ENCODE measurements at regions not wholly inside any gene's neighbourhood (a gene's known extent, or its start where the extent isn't known, plus 50 kb on each side); places are given as distances from the start of the nearest gene placed in this dataset.

DNA sequence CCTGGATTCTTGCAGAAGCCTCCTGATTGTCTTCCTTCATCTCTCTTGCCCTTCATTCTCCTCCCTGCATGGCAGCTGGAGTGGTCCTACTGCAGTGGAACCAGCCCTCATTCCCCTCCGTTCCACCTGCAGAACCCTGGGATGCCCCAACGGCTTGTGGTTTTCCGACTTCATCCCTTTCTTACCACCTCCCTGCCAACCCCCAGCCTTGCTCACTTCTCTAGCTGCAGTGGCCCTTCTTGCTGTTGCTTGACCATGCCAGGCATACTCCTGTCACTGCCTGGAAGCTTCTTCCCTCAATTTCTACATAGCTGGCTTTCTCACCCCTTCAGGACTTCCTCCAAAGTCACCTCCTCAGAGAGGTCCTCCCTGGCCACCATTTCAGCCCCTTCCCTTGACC, 123.3 kb downstream of the BEGAIN start:
- in situ Hi-C loops (cut with MboI; ENCODE audit: low sequenced_read_pairs) = no loop called here

- in situ Hi-C loops (cut with MboI; ENCODE audit: low sequenced_read_pairs) = no loop called here
Measured at GRCh38 chr14:100466111-100466856, 120.9 kb downstream of the BEGAIN start.

DNA sequence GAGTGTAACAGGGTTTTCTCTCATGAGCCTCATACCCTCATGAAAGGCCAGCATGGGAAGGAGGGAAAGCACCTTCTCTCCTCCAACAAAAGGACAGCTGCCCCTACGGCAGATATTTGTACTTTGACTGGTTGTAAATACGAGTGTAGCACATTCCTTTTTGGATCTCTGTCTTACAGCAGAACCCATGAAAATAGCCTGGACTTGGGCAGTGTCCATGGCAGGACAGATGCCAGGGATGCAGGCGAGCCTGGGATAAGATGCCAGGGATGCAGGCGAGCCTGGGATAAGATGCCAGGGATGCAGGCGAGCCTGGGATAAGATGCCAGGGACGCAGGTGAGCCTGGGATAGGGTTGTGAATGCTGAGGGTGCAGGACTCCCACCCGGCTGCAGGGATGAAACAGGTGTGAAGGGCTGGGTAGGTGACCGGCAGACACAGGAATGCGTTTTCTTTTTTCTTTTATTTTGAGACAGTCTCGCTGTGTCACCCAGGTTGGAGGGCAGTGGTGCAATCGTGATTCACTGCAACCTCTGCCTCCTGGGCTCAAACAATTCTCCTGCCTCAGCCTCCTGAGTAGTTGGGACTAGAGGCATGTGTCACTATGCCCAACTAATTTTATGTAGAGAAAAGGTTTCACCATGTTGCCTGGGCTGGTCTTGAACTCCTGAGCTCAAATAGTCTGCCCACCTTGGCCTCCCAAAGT, 120.0 kb downstream of the BEGAIN start:
- in situ Hi-C loops (cut with MboI; ENCODE audit: low sequenced_read_pairs) = no loop called here

DNA sequence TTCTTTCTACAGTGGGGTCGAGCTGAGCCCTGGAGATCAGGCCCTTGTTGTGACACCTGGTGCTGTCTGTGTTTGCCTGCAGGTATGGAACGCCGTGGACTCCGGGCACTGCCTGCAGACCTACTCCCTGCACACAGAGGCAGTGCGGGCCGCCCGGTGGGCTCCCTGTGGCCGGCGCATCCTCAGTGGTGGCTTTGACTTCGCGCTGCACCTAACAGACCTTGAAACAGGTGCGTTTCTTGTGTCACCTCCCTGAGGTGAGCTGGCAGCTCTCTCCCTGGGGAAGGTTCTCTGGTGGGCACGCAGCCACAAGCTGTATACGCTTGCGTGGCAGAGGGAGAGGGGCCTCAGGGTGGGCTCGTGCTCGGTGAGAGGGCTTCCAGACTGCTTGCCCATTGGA, 119.3 kb downstream of the BEGAIN start:
- in situ Hi-C loops (cut with MboI; ENCODE audit: low sequenced_read_pairs) = no loop called here

GRCh38 chr14:100468557-100468956, 118.7 kb downstream of the BEGAIN start:
- in situ Hi-C loops (cut with MboI; ENCODE audit: low sequenced_read_pairs) = no loop called here

DNA sequence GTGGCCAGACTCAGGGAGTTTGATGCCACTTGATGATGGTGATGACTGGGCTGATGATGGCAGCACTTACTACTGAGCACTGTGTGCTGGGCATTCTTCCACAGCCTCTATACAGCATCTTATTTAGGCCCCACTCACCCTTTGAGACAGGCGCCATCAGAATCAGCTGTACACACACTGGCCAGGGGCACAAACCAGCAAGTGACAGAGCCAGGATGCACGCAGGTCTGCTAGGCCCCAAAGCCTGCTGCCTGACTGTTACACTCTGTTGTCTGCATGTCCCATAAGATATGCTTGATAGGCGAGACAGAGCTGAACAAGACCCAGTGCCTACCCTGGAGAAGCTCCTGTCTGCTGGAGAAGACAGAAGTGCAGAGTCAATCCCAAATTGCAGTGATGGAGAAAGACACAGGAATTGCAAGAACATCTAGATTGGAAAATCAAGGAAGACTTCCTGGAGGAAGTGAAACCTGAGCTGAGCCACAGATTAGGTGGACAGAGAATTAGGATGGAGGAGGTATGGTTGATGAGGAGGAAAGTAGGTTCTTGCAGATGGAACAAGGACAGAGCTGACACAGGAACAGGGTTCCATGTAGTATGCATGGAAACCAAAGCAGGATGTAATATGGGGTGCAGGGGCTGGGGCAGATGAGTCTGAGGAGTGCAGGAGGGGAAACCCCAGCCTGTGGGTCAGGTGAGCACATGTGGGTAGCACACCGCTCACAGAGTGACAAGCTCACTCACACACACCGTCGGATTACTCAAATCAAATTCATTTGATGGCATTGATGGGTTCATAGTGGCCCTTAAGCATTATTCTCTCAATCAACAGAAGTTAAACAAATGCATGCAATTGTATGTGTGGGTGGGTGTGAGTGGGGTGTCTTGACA, 117.3 kb downstream of the BEGAIN start:
- in situ Hi-C loops (cut with MboI; ENCODE audit: low sequenced_read_pairs) = no loop called here

DNA sequence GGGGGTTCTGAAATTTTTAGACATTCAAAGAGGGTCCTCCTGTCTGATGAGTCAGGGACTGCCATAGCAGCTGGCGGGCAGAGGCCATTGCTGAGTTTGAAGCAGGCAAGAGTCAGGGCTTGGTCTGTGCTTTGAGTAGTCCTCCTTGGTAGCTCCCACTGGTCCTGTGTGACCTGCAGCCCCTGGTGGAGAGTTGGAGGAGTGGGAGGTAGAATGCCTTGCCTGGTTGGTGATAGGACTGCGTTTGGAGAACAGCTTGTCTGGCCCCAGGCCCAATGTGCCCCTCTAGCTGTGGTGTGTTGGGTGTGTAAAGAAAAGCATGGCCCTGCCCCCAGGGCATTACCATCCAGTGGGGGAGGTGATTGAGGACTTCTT, 116.7 kb downstream of the BEGAIN start:
- in situ Hi-C loops (cut with MboI; ENCODE audit: low sequenced_read_pairs) = no loop called here

- in situ Hi-C loops (cut with MboI; ENCODE audit: low sequenced_read_pairs) = no loop called here
Measured at GRCh38 chr14:100471441-100472093, 115.7 kb downstream of the BEGAIN start.

DNA sequence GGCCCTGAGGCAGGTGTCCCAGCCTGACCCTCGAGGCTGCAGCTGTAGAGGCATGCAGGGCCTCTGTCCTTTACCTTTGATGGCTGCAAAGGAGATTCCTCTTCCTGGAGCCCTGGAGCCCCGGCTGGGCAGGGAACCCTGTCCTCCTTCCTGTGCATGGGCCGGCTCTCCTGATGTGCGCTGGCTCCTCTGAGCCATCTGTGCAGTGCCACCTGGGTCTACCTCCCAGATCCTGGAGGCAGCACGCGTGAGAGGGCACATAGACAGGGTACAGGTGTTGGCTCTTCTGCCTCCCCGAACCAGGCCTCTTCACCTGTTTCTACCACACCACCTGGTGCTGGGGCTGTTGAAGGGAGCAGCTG, 115.1 kb downstream of the BEGAIN start:
- in situ Hi-C loops (cut with MboI; ENCODE audit: low sequenced_read_pairs) = no loop called here

DNA sequence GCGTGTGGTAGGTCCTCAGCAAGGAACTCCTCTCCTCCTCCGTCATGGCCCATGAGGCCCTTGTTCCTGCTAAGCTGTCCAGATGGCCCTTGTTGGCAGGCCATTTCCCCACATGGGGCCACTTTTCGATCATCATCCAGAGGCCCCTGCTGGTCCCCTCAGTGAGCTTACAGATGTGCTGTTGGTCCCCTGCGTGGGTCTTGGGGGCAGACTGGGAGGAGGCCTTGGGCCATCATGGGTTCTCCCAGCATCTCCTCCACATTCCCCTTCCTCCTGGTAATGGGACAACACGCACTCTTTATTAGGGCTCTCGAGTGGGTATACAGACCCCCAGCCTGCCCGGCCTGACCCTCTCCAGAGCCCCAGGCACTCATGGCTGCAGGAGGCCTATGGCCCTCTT, 114.7 kb downstream of the BEGAIN start:
- in situ Hi-C loops (cut with MboI; ENCODE audit: low sequenced_read_pairs) = no loop called here

GRCh38 chr14:100473249-100473648, 114.0 kb downstream of the BEGAIN start:
- in situ Hi-C loops (cut with MboI; ENCODE audit: low sequenced_read_pairs) = no loop called here

DNA sequence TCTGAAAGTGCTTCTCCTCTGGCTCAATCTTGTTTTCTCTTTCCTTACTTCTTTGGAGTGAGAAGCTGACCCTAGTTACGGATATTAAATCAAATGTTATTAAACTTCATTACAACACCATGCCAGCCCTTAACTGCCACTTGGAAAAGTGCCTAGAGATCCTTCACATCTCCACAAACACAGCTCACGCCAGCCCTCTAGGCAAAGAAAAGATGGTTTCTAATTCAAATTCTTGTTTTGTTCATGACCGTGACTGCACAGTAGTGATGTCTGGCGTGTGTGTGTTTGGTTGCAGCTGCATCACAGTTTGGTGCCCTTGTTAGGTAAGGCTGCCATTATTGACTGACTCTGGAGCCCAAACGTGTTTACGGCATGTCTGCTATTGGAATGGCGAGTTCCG, 113.0 kb downstream of the BEGAIN start:
- in situ Hi-C loops (cut with MboI; ENCODE audit: low sequenced_read_pairs) = no loop called here

DNA sequence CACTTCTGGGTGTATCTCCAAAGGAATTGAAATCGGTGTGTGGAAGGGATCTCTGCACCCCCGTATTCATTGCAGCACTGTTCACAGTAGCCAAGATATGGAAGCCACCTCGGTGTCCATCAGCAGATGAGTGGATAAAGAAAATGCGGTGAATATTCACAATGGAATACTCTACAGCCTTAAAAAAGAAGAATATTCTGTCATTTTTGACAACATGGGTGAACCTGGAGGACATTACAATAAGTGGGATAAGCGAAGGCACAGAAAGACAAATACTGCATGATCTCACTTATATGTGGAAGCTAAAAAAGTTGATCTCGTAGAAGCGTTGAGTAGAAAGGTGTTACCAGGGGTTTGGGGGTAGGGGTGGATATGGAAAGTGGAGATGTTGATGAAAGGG, 111.9 kb downstream of the BEGAIN start:
- in situ Hi-C loops (cut with MboI; ENCODE audit: low sequenced_read_pairs) = no loop called here

- in situ Hi-C loops (cut with MboI; ENCODE audit: low sequenced_read_pairs) = no loop called here
Measured at GRCh38 chr14:100476012-100476822, 111.0 kb downstream of the BEGAIN start.

DNA sequence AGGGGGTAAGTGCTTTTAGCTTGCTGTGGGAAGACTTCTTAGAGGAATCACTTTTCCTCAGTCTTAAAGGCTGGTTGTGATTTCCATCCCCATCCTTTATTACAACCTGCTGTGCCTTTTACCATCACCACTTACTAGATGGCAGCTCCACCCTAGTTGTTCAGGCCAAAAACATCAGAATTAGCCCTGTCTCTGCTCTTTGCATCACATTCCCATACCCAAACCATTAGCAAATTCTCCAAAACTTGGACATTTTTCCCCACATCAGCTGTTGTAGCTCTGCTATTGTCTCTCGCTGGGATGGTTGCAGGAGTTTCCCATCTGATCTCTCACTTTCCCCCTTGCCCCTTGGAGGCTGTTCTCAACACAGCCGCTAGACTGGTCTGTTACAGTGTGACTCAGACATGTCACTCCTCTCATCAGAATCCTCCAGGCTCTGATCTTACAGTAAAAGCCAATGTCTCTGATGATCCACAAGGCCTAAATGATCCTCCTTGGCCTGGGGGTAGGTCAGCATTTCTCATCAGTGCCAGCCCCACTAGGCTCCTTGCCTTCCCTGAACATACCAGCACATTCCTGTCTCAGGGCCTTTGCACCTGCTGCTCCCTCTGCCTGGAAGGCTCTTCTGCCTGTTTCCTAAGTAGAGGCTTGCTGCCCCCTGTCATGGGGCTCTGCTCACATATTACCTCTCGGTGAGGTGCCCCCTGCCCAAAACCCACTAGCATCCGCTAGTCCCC, 102.5 kb downstream of the BEGAIN start:
- in situ Hi-C loops (cut with MboI; ENCODE audit: low sequenced_read_pairs) = no loop called here

DNA sequence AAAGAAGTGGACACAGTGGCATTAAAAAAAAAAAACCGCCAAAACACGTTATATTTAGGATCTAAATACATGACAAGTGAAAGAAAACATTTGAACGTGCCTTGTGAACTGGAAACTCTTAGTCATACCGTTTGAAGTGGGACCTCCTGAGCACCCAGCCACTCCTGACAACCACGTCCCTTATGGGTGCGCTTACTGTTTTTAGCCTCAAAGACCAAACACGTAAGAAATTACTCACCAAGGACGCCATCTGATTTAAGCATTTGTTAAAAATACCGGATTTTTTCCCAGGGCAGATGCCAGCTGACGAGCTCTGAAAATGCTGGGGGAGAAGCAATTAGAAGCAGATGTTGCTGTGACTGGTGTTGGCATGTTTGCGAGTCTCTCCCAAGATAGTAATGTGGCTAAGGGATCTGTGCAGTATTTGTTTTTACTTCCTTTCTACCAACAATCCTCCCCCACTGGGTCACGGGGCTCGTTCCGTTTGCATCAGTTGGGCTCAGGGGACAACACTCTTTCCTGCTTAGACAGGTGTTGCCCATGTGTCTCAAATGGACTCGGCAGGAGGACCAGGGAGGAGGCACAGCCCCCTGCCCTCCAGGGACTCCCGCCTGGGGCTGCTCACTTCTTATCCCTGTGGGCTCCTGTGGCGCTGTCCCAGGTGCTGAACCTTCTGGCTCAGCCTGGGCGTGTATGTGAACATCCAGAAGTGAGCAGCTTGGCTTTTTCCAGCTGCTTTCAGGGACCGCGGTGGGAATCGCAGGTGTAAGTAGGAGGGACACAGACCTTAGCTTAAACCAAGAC, 101.0 kb downstream of the BEGAIN start:
- in situ Hi-C loops (cut with MboI; ENCODE audit: low sequenced_read_pairs) = no loop called here

Measured in HL-60/S4 treated with phorbol 12-myristate 13-acetate at 8.2 ng/mL for 4 days and 3 days (cell line).